ENCODE measurements at regions not wholly inside any gene's neighbourhood (a gene's known extent, or its start where the extent isn't known, plus 50 kb on each side); places are given as distances from the start of the nearest gene placed in this dataset.

GRCh38 chr21:24310788-24311187 is 1296.5 kb downstream of the MRPL39 start:
- TF ChIP-seq POLR2AphosphoS5 (IDR thresholded peaks at IDR 0.05; ENCODE audit: insufficient read depth, low read depth, low read length) (no peak), POLR2A (IDR thresholded peaks at IDR 0.05; ENCODE audit: low read depth, low read length) (no peak), CTCF (IDR thresholded peaks at IDR 0.05; ENCODE audit: extremely low read depth in 1 of 2, insufficient read depth in 1 of 2, low read depth in 1 of 2, low read length in 2 of 2) (no peak), EZH2 (IDR thresholded peaks at IDR 0.05; ENCODE audit: borderline replicate concordance, low read depth, low read length, severe bottlenecking) (no peak)

All from endothelial cell of umbilical vein (primary cell).